ENCODE measurements at regions not wholly inside any gene's neighbourhood (a gene's known extent, or its start where the extent isn't known, plus 50 kb on each side); places are given as distances from the start of the nearest gene placed in this dataset.

DNA sequence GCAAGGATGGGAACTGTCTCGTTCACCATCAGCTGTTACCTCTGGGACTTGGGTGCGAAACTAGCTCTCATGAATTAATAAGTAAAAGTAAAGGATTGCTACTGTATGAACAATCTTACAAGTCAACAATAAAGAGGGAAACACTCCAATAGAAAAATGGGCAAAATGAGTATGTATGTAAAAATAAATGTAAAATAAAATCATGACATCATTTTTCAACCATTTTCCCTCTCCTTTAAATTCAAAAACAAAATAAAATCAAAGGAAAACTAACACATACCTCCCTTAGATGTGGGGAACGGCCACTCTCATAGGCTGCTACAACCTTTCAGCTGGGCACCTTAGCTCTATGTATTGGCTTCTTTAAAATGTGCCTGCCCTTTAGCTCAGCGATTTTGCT is 389.7 kb upstream of the ARID1B start:
- no peak overlapping the region for H3K4me3 ChIP-seq (ENCODE audit: low read depth, low read length)
- DNase-seq (ENCODE audit: low read depth) = no peak
- TF ChIP-seq, protein P1, sequence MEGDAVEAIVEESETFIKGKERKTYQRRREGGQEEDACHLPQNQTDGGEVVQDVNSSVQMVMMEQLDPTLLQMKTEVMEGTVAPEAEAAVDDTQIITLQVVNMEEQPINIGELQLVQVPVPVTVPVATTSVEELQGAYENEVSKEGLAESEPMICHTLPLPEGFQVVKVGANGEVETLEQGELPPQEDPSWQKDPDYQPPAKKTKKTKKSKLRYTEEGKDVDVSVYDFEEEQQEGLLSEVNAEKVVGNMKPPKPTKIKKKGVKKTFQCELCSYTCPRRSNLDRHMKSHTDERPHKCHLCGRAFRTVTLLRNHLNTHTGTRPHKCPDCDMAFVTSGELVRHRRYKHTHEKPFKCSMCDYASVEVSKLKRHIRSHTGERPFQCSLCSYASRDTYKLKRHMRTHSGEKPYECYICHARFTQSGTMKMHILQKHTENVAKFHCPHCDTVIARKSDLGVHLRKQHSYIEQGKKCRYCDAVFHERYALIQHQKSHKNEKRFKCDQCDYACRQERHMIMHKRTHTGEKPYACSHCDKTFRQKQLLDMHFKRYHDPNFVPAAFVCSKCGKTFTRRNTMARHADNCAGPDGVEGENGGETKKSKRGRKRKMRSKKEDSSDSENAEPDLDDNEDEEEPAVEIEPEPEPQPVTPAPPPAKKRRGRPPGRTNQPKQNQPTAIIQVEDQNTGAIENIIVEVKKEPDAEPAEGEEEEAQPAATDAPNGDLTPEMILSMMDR (IDR thresholded peaks at IDR 0.05; ENCODE audit: insufficient read depth, low read depth, low read length, missing control alignments) = no peak

DNA sequence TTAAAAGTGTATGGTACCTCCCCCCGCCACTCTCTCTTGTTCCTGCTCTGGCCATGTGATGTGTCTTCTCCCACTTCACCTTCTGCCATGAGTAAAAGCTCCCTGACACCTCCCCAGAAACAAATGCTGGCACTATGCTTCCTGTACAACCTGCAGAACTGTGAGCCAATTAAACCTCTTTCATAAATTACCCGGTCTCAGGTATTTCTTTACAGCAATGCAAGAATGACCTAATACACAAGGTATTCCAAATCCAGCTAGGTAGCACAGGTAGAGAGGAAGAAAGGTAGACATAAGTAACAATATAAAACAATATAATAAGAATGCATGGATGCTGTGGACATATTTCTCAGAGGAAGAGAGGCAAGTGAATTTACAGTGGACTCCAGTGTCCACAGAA is 394.1 kb upstream of the ARID1B start:
- H3K4me3 ChIP-seq (ENCODE audit: low read depth, low read length) = no peak overlapping the region

DNA sequence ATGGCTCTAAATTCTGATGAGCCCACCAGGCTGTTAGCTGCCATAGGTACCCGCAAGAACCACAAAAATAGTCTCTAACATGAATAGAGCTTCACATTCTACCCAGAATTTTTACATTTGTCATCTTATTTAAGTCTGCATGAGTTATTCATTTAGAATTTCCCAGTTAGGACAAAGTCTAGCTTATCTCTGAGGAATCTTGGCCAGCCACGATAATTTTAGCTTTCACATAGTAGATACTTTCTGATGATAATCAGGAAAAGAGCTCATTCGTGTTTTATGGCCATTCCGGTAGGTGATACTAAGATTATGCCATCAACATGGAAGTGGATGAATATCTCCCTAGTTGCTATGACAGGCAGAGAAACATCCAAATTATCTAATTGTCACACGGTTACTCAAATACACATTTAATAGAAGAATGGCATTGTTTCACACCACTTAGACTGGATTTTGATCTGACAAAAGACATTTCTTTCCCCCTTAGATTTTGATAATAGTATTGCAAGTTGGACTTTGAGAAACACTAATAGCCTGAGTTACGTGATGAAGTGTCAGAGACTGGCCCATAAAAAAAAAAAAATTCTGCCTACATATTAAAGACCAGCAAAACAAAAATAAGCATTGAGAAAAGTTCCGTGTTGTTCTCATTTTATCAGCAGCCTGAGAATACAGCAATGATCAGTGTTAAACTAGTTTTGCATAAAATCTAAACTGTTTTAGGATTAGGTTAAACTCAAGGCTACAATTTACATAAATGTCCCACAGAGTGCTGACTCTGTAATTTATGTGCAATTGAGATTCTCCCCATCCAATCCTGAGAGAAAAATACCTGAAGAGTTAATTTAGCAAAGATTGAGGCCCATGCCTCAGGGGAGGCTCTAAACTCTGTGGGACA is 397.5 kb upstream of the ARID1B start:
- TF ChIP-seq, protein P1 (IDR thresholded peaks at IDR 0.05; ENCODE audit: insufficient read depth, low read depth, low read length, missing control alignments) = no peak
- H3K4me3 ChIP-seq (ENCODE audit: low read depth, low read length) = no peak overlapping the region
- DNase-seq (ENCODE audit: low read depth) = no peak

More for the DNA sequence above, 394.1 kb upstream of the ARID1B start:
- TF ChIP-seq, protein P1 (IDR thresholded peaks at IDR 0.05; ENCODE audit: insufficient read depth, low read depth, low read length, missing control alignments) = no peak
- DNase-seq (ENCODE audit: low read depth) = no peak

DNA sequence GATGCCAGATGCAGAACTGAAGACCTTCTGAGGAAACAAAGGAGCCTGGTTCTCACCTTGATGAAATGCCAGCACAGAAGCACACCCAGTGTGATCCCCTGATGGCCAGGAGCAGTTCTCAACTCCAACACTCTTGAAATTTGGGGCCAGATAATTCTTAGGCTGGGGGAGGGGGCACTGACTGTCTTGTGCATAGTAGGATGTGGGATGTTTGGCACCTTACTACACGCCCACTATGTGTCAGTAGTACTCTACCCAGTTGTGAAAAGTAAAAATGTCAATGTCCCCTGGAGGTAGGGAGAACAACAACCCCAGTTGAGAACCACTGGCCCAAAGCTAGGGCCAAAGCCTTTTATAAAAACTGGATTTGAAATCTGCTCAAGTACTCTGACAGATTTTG is 398.3 kb upstream of the ARID1B start:
- TF ChIP-seq, protein P1 (IDR thresholded peaks at IDR 0.05; ENCODE audit: insufficient read depth, low read depth, low read length, missing control alignments) = peak; percentile 25
- peak; percentile 20 for DNase-seq (ENCODE audit: low read depth)
- no peak overlapping the region for H3K4me3 ChIP-seq (ENCODE audit: low read depth, low read length)

DNA sequence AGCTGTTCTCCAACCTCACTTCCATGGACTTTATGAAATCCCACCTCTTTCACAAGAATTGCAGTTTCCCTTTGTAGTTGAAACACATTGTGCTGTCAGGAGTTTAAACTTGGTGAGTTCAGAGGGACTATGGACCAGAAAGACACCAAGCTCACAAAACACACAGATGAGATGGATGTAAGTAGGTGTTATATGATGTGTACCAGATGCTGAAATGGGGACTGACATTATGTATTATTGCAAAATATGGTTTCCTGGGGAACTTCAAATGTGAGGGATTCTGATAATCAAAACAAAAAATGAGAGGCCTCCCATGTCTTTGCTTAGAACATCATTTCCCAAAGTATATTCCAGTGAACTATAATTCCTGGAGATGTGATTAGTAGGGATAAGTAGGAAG is 401.1 kb upstream of the ARID1B start:
- TF ChIP-seq, protein P1 (IDR thresholded peaks at IDR 0.05; ENCODE audit: insufficient read depth, low read depth, low read length, missing control alignments) = no peak
- no peak overlapping the region for H3K4me3 ChIP-seq (ENCODE audit: low read depth, low read length)
- DNase-seq (ENCODE audit: low read depth) = no peak

DNA sequence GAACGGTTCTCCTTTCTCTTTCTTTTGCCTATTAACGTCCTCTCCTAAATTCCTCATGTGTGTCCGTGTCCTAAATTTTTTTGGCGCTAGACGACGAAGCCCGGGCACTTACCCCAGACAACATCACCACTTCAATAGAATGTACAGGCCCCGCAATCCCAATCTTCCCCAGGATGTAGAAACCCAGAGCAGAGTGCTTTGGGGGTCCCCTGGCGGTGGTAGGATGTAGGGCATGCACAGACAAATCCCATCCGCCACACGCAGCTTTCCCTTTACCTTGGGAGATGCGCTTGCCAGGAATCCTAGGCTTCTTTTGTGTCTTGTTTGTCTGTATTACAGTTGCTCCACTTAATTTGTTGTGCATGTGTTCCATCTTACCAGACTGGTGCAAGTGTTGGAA is 417.3 kb upstream of the ARID1B start:
- no peak for DNase-seq (ENCODE audit: low read depth)
- TF ChIP-seq, protein P1 (IDR thresholded peaks at IDR 0.05; ENCODE audit: insufficient read depth, low read depth, low read length, missing control alignments) = no peak
- H3K4me3 ChIP-seq (ENCODE audit: low read depth, low read length) = no peak overlapping the region
